Panc1 (cell line): ENCODE measurements at regions not wholly inside any gene's neighbourhood (a gene's known extent, or its start where the extent isn't known, plus 50 kb on each side); places are given as distances from the start of the nearest gene placed in this dataset.

Experiments used
- ATAC-seq: fragments of 200-7000 bp; cut with Tn5 transposase; 2 replicates; pipeline ENCODE4 v1.9.1; 2020; ENCODE audit warnings: mild to moderate bottlenecking, moderate library complexity
- BruUV-seq: library from RNA; stranded (reverse); fragments of 400-500 nt; replicated peaks from 2 replicates; lab custom pipeline; 2021; lab: Mats Ljungman, UMichigan
- CTCF ChIA-PET: fragments of 300-600 bp; sonication (Branson Sonifier 250); formaldehyde crosslinking; loops from one replicate; lab custom pipeline; 2022; ENCODE audit warnings: antibody characterized with exemption; lab: Charles Lee
- POLR2A ChIA-PET: fragments of 300-600 bp; sonication (Branson Sonifier 250); formaldehyde crosslinking; loops from one replicate; lab custom pipeline; 2022; ENCODE audit warnings: antibody characterized with exemption; lab: Charles Lee
- DNase-seq: peaks from one replicate; pipeline ENCODE4 v3.0.0-alpha.2; 2010; ENCODE audit warnings: low read depth, low spot score
- H3K27ac ChIP-seq: 2 replicates; pipeline ENCODE4 v1.5.1; 2011; ENCODE audit warnings: mild to moderate bottlenecking, low read length, inconsistent platforms
- H3K27me3 ChIP-seq: fragments of 200-500 bp; sonication (Bioruptor generic); 2 replicates; pipeline ENCODE4 v1.6.0; 2014; ENCODE audit warnings: low read length, inconsistent platforms; ENCODE audit not compliant: control insufficient read depth, insufficient read depth
- H3K36me3 ChIP-seq: fragments of 200-500 bp; sonication (Bioruptor generic); 2 replicates; pipeline ENCODE4 v1.5.1; 2014; ENCODE audit warnings: inconsistent platforms, mild to moderate bottlenecking, low read length, moderate library complexity; ENCODE audit not compliant: control insufficient read depth, insufficient read depth
- H3K4me1 ChIP-seq: 2 replicates; pipeline ENCODE4 v1.5.1; 2011; ENCODE audit warnings: inconsistent platforms, mild to moderate bottlenecking, low read length, moderate library complexity; ENCODE audit not compliant: control insufficient read depth, insufficient read depth
- H3K4me3 ChIP-seq, 2 experiments: 2 replicates each; pipeline ENCODE4 v1.5.1; 2011 to 2012; ENCODE audit warnings: low read depth in 2 of 2, low read length in 2 of 2, mild to moderate bottlenecking in 2 of 2, inconsistent platforms in 1 of 2, moderate library complexity in 1 of 2
- H3K9me3 ChIP-seq: fragments of 200-500 bp; sonication (Bioruptor generic); 2 replicates; pipeline ENCODE4 v1.5.1; 2014; ENCODE audit warnings: low read depth, mild to moderate bottlenecking, inconsistent platforms, low read length, moderate library complexity; ENCODE audit not compliant: control insufficient read depth, insufficient read depth
- POLR2AphosphoS5 ChIP-seq: IDR thresholded peaks from 2 replicates; pipeline ENCODE4 v1.6.1; 2012; ENCODE audit warnings: mild to moderate bottlenecking, low read depth, low read length, moderate library complexity
- SIN3A ChIP-seq: IDR thresholded peaks from 2 replicates; pipeline ENCODE4 v1.6.1; 2012; ENCODE audit warnings: low read depth, mild to moderate bottlenecking, low read length, moderate library complexity, borderline replicate concordance; ENCODE audit not compliant: insufficient read depth
- TCF7L2 ChIP-seq: IDR thresholded peaks from 2 replicates; pipeline ENCODE4 v1.6.1; 2011; ENCODE audit warnings: mild to moderate bottlenecking, low read depth, low read length, inconsistent platforms
- in situ Hi-C: cut with HindIII; loops from 2 replicates; pipeline ENCODE4 v1.10.0; 2016; ENCODE audit warnings: low sequenced_read_pairs, low pct_unique_long_range_greater_than_20kb
- intact Hi-C: fragments of 100-400 bp; cut with micrococcal nuclease; formaldehyde crosslinking; loops from one replicate; pipeline ENCODE4 v1.10.0; 2022; ENCODE audit not compliant: unreplicated experiment
- TF ChIP-seq, protein P1 (sequence below): fragments of 450-650 bp; IDR thresholded peaks from 2 replicates; pipeline ENCODE4 v1.5.1; 2017; ENCODE audit warnings: mild to moderate bottlenecking
- TF ChIP-seq, protein P2 (sequence below), 2 experiments: IDR thresholded peaks; 2 replicates each; pipeline ENCODE4 v1.6.1; 2011 to 2012; ENCODE audit warnings: low read depth in 2 of 2, control low read depth in 1 of 2, low read length in 1 of 2, mild to moderate bottlenecking in 1 of 2, moderate library complexity in 1 of 2; ENCODE audit not compliant: insufficient read depth in 1 of 2

DNA sequence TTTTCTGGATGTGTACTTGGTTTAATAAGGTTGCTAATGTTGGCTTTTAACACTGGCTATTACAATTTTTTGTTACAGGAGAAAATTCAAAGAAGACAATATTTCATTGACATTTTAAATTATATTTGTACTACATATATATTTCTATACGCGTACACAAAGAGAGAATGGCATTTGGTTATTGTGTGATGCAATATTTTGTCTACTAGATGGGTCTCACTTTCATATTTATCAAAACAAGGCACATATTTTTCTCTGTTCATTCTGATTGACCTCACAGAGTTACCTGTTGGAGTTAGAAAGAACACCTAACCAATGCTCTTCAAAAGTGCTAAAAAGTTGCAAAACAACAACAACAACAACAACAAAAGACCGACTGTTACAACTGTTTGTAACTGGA is 50.2 kb upstream of the VGLL3 start:
- no TSS peak for BruUV-seq
- Histone ChIP-seq H3K4me1 (no peaks in the 10 kb centered on the region), H3K27ac (no peak overlapping the region), H3K36me3 (no peaks in the 10 kb centered on the region), H3K27me3 (no peaks in the 10 kb centered on the region), H3K9me3 (no peaks in the 10 kb centered on the region), H3K4me3 (no peak overlapping the region)
- intact Hi-C loops (no loop called here), in situ Hi-C loops (no loop called here)
- no peak for ATAC-seq
- POLR2A ChIA-PET = no interaction called here
- CTCF ChIA-PET = no interaction called here
- DNase-seq = no peak
- TF ChIP-seq POLR2AphosphoS5 = no peak
- TF ChIP-seq, protein P1, sequence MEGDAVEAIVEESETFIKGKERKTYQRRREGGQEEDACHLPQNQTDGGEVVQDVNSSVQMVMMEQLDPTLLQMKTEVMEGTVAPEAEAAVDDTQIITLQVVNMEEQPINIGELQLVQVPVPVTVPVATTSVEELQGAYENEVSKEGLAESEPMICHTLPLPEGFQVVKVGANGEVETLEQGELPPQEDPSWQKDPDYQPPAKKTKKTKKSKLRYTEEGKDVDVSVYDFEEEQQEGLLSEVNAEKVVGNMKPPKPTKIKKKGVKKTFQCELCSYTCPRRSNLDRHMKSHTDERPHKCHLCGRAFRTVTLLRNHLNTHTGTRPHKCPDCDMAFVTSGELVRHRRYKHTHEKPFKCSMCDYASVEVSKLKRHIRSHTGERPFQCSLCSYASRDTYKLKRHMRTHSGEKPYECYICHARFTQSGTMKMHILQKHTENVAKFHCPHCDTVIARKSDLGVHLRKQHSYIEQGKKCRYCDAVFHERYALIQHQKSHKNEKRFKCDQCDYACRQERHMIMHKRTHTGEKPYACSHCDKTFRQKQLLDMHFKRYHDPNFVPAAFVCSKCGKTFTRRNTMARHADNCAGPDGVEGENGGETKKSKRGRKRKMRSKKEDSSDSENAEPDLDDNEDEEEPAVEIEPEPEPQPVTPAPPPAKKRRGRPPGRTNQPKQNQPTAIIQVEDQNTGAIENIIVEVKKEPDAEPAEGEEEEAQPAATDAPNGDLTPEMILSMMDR = no peak
- TF ChIP-seq, protein P2, sequence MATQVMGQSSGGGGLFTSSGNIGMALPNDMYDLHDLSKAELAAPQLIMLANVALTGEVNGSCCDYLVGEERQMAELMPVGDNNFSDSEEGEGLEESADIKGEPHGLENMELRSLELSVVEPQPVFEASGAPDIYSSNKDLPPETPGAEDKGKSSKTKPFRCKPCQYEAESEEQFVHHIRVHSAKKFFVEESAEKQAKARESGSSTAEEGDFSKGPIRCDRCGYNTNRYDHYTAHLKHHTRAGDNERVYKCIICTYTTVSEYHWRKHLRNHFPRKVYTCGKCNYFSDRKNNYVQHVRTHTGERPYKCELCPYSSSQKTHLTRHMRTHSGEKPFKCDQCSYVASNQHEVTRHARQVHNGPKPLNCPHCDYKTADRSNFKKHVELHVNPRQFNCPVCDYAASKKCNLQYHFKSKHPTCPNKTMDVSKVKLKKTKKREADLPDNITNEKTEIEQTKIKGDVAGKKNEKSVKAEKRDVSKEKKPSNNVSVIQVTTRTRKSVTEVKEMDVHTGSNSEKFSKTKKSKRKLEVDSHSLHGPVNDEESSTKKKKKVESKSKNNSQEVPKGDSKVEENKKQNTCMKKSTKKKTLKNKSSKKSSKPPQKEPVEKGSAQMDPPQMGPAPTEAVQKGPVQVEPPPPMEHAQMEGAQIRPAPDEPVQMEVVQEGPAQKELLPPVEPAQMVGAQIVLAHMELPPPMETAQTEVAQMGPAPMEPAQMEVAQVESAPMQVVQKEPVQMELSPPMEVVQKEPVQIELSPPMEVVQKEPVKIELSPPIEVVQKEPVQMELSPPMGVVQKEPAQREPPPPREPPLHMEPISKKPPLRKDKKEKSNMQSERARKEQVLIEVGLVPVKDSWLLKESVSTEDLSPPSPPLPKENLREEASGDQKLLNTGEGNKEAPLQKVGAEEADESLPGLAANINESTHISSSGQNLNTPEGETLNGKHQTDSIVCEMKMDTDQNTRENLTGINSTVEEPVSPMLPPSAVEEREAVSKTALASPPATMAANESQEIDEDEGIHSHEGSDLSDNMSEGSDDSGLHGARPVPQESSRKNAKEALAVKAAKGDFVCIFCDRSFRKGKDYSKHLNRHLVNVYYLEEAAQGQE (IDR thresholded peaks at IDR 0.05; ENCODE audit: insufficient read depth in 1 of 2, low read depth in 2 of 2, low read length in 1 of 2) = no peak
- no peak for TF ChIP-seq TCF7L2
- no peak for TF ChIP-seq SIN3A
